Testis (tissue), 2 donors: ENCODE measurements at regions not wholly inside any gene's neighbourhood (a gene's known extent, or its start where the extent isn't known, plus 50 kb on each side); places are given as distances from the start of the nearest gene placed in this dataset.

Experiments
- DNase-seq: peaks from one replicate; pipeline ENCODE4 v3.0.0-alpha.2; 2019
- H3K27ac ChIP-seq, 2 donors: fragments of 200-600 bp; sonication (generic); one replicate each; pipeline ENCODE4 v1.5.1; 2019
- H3K27me3 ChIP-seq: fragments of 200-600 bp; sonication (generic); one replicate; pipeline ENCODE4 v1.5.1; 2019
- H3K36me3 ChIP-seq: fragments of 200-600 bp; sonication (generic); one replicate; pipeline ENCODE4 v1.5.1; 2017; ENCODE audit warnings: low read depth; ENCODE audit errors: missing control alignments
- H3K4me1 ChIP-seq: fragments of 200-600 bp; sonication (generic); one replicate; pipeline ENCODE4 v1.5.1; 2019
- H3K4me3 ChIP-seq, 2 donors: fragments of 200-600 bp; sonication (generic); one replicate each; pipeline ENCODE4 v1.5.1; 2017 to 2019
- H3K9me3 ChIP-seq: fragments of 200-600 bp; sonication (generic); one replicate; pipeline ENCODE4 v1.5.1; 2017
- POLR2A ChIP-seq: fragments of 450-650 bp; IDR thresholded peaks from one replicate; pipeline ENCODE4 v1.6.1; 2017; ENCODE audit warnings: antibody characterized with exemption, mild to moderate bottlenecking, moderate library complexity
- WGBS, 2 donors: methylation state at CpG; one replicate each; pipeline ENCODE4 v1.1.5; 2018; 5-methylcytosine and 5-hydroxymethylcytosine counted together
- intact Hi-C: fragments of 100-400 bp; cut with DNase I; formaldehyde crosslinking; loops from one replicate; pipeline ENCODE4 v1.15.1; 2023; ENCODE audit warnings: low total_unique reads
- TF ChIP-seq, protein P1 (sequence below), 3 experiments: fragments of 450-650 bp in 2 of 3; fragments of 200-600 bp in 1 of 3; sonication (generic) in 1 of 3; IDR thresholded peaks; one replicate each; pipeline ENCODE4 v1.5.1; 2016 to 2019; ENCODE audit warnings: antibody characterized with exemption in 3 of 3, mild to moderate bottlenecking in 2 of 3, moderate library complexity in 1 of 3

DNA sequence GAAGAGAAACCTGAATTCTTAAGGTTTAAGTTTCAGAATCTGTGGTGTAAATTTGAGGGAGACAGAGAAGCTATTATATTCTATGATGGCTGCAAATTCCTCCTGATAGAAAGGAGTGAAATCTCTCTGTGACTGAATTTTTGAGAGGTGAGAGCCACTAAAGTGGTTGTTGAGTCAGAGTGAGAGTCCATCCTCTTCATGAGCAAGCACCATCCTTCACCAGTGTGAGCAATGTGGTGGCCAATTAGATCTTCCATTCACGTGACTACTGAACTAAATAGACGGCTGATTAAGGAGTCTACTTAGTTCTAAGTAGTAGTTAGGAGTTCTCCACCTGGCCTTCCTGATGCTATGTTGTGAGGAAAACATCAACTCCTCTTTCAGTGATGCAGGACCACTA is 147.8 kb upstream of the CCNH start:
- 86 to 87% methylated on average over 2 of the region's 2 CpGs for WGBS, 2 donors

DNA sequence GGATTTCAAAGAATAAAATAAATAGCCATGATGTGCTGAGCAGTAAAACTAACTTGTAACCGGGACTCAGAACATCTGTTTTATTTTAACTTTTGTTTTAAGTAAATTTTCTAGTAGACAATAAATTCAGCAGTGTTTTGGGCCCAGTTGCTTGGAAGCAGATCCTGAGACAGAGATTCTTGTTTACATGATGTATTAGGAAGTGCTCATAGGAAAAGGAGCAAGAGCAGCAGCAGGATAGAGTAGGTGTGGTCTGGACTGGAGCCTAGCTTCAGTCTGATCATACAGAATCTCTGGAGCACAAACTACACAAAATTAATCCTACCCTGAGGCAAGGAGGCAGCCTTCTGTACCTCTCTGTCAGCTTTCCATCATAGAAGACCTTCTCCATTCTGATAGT is 139.2 kb upstream of the CCNH start:
- H3K36me3 ChIP-seq, result no peaks in the 10 kb centered on the region
- no peaks in the 10 kb centered on the region for H3K9me3 ChIP-seq
- no peaks in the 10 kb centered on the region for H3K4me1 ChIP-seq
- DNase-seq, result no peak
- WGBS, 2 donors, result 38 to 48% methylated on average over 1 of the region's 1 CpG
- H3K4me3 ChIP-seq, result no peak overlapping the region
- TF ChIP-seq POLR2A, result no peak
- TF ChIP-seq, protein P1, sequence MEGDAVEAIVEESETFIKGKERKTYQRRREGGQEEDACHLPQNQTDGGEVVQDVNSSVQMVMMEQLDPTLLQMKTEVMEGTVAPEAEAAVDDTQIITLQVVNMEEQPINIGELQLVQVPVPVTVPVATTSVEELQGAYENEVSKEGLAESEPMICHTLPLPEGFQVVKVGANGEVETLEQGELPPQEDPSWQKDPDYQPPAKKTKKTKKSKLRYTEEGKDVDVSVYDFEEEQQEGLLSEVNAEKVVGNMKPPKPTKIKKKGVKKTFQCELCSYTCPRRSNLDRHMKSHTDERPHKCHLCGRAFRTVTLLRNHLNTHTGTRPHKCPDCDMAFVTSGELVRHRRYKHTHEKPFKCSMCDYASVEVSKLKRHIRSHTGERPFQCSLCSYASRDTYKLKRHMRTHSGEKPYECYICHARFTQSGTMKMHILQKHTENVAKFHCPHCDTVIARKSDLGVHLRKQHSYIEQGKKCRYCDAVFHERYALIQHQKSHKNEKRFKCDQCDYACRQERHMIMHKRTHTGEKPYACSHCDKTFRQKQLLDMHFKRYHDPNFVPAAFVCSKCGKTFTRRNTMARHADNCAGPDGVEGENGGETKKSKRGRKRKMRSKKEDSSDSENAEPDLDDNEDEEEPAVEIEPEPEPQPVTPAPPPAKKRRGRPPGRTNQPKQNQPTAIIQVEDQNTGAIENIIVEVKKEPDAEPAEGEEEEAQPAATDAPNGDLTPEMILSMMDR (IDR thresholded peaks at IDR 0.05), result no peak
- no peaks in the 10 kb centered on the region for H3K27me3 ChIP-seq
- intact Hi-C loops, result no loop called here
- H3K27ac ChIP-seq, result no peak overlapping the region

More for the DNA sequence above, 147.8 kb upstream of the CCNH start:
- DNase-seq, result no peak
- Histone ChIP-seq H3K4me1 (no peaks in the 10 kb centered on the region), H3K36me3 (no peaks in the 10 kb centered on the region), H3K9me3 (no peaks in the 10 kb centered on the region), H3K27ac (no peak overlapping the region), H3K4me3 (no peak overlapping the region), H3K27me3 (no peaks in the 10 kb centered on the region)
- intact Hi-C loops, result no loop called here
- TF ChIP-seq POLR2A, result no peak
- TF ChIP-seq, protein P1 (IDR thresholded peaks at IDR 0.05), result no peak

DNA sequence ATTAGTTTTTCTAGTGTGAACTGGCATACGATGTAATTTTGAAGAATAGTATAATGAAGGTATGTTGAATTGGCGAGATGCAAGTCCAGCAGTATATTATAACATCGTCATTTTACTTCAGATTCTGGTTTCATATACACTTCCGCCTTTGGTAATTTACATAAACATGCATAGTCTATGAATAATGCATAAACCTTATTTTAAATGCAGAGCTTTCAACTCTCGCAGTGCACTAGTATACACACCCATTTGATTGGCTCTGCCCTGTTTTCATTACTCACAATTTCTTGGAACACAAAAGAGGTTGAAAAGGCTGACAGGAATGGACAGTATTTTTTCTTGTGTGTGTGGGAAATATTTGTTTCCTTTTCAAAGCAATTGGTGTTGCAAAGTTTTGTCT is 128.9 kb upstream of the CCNH start:
- TF ChIP-seq, protein P1 (IDR thresholded peaks at IDR 0.05), result no peak
- Histone ChIP-seq H3K36me3 (no peaks in the 10 kb centered on the region), H3K27ac (no peak overlapping the region), H3K27me3 (no peaks in the 10 kb centered on the region), H3K4me3 (no peak overlapping the region), H3K9me3 (no peaks in the 10 kb centered on the region), H3K4me1 (no peaks in the 10 kb centered on the region)
- intact Hi-C loops, result no loop called here
- no peak for DNase-seq
- 37 to 48% methylated on average over 5 of the region's 5 CpGs for WGBS, 2 donors

DNA sequence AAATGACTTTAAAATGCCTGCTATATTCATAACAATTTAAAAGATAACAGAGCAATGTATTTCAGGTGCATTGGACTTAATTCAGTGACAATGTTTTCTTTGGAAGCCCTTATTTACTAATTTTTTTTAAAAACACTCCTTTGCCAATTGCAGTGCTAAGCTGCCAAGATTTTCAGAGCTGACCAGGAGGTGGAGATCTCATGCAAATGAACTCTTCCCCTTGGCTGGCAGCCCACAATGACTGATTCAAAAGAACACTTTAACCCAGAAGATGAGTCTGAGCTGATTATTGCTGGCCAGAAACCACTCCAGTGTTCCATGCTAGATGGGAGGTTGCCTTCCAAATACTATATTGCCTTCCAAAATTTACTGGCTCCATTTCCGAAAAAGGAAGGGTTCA is 128.3 kb upstream of the CCNH start:
- H3K27me3 ChIP-seq, result no peaks in the 10 kb centered on the region
- no peak overlapping the region for H3K27ac ChIP-seq
- TF ChIP-seq, protein P1 (IDR thresholded peaks at IDR 0.05), result no peak
- TF ChIP-seq POLR2A, result no peak
- H3K36me3 ChIP-seq, result no peaks in the 10 kb centered on the region
- H3K9me3 ChIP-seq, result no peaks in the 10 kb centered on the region
- WGBS, 2 donors, result 14 to 27% methylated on average over 1 of the region's 1 CpG
- intact Hi-C loops, result no loop called here
- H3K4me3 ChIP-seq, result no peak overlapping the region
- peak; percentile 90 for DNase-seq
- no peaks in the 10 kb centered on the region for H3K4me1 ChIP-seq

DNA sequence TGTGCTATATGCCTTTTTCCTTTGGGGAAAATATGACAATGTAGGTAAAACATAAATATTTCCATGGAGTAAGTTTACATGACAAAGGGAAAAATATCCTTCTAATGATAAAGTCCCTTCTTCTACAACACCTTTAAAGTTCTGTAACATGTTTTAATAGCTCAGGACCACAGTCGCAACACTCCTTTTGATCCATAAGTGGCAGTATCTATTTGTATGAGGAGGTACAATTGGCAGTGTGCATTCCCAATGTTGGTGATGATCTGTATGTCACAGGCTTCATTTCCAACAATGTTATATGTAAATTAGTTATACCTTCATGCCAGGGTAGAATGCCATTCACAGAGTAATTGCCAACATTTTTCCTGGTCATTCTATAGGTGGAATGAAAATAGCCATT is 127.1 kb upstream of the CCNH start:
- TF ChIP-seq, protein P1 (IDR thresholded peaks at IDR 0.05), result no peak
- no peak for TF ChIP-seq POLR2A
- no peaks in the 10 kb centered on the region for H3K4me1 ChIP-seq
- WGBS, 2 donors, result 82 to 86% methylated on average over 1 of the region's 1 CpG
- no peak overlapping the region for H3K4me3 ChIP-seq
- intact Hi-C loops, result no loop called here
- no peak overlapping the region for H3K27ac ChIP-seq
- no peaks in the 10 kb centered on the region for H3K36me3 ChIP-seq
- no peak for DNase-seq
- no peaks in the 10 kb centered on the region for H3K27me3 ChIP-seq
- no peaks in the 10 kb centered on the region for H3K9me3 ChIP-seq
